CD4-positive, alpha-beta T cell treated with Interferon alpha-2 for 1 hour (primary cell): ENCODE measurements at regions not wholly inside any gene's neighbourhood (a gene's known extent, or its start where the extent isn't known, plus 50 kb on each side); places are given as distances from the start of the nearest gene placed in this dataset.
"Not testable (repeated sequence)": the region's sequence is repeated elsewhere in the genome, so short reads cannot be mapped to it uniquely, and the experiment has no call there.

Experiments
- DNase-seq, 2 donors: peaks; one replicate each; pipeline ENCODE4 v3.0.0-alpha.2; 2020 to 2022

- no peak for DNase-seq
These were observed 205.3 kb upstream of the WWC1 start for GRCh38 chr5:168086104-168086610.

DNA sequence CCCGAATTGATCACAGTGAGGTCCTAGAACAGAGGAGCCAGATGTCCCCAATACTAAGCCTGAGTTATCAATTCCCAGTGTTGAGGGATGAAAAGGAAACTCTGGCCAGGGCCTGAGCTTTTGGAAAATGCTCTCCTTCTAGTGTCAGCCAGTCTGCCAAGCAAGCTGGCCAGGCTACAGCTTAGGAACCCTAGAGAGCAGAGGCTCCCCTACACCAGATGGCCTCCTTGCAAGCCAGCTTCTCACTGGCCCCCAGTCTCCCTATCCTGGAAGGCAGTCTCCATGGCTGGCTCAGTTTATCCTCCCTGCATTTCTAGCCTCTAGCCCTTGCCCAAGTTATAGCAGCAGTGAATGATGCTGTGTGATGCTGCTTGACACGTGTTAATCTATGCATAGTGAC lies 204.7 kb upstream of the WWC1 start:
- no peak for DNase-seq

DNA sequence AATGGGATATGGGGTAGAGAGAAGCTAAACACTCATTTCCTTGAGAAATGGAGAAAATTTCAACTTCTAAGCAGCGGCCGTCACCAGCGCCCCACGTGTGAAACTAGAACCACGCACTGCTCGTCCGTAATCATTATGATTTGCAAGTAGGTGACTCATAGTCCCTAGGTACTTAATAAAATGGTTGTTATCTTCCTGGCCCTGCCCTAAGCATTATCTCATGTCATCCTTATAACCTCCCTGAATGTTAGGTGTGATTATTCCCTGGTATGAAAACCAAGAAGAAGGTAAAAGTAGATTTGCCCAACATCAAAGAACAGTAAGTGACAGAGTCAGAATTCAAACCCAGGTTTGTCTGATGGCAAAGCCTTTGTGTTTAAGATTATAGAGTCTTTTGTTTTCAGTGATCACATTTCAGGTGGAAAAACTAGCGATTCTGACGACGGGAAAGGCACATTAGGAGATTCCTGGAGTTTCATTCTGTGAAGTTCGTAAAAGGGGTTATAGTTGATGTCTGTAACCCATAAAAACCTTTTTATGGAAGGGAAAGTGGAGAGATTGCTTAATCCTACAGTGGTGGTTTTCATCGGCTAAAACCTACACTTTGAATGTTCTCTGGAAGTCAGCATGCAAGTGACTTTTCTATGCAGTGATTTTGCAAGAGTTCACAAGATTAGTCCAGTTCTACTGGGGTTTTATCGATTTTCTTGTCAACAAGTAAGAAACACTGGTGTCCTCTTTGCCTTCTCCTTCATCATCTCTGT lies 202.9 kb upstream of the WWC1 start:
- DNase-seq, result no peak

- no peak for DNase-seq
These were observed 202.1 kb upstream of the WWC1 start for GRCh38 chr5:168089201-168089887.

DNA sequence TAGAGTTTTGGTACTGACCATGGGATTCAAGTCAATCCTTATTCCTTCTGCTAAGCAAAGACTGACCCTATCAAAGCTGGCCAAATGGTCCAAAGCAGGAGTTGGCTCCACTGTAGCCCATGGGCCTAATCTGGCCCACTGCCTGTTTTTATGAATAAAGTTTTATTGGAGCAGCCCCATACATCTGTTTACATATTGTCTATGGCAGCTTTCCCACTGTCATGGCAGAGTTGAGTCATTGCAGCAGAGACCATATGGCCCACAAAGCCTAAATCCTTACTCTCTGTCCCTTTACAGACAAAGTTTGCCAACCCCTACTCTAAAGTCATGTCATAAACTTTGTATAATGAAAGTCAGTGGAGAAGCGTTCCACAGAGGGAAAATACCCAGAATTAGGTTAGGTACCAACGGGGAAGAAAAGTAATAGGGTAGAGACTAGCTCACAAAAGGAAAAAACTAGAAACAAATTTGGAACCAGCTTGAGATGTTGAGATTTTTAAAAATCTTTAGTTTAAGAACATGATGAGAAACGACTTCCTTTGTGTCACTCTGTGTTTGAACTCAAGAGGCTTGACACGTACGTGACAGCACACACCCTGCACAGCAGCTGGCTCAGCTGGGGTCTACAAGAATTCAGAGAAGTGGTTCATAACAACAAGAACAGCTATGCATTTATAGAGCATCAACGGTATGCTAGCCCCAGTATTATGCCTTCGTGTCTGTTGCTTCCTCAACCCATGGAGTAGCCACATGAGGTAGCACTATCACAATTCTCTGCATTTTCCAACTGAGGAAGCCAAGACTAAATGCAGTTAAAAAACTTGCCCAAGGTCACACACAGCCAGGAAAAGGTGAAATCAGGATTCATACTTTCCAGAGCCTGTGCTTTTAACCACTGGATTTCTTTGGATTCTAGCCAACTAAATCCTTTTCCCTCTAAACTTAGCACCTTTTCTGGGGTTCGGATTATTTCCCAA lies 198.9 kb upstream of the WWC1 start:
- DNase-seq, result no peak

GRCh38 chr5:168093200-168093910 lies 198.1 kb upstream of the WWC1 start:
- no peak for DNase-seq

GRCh38 chr5:168096525-168096924 lies 194.9 kb upstream of the WWC1 start:
- DNase-seq, result no peak

DNA sequence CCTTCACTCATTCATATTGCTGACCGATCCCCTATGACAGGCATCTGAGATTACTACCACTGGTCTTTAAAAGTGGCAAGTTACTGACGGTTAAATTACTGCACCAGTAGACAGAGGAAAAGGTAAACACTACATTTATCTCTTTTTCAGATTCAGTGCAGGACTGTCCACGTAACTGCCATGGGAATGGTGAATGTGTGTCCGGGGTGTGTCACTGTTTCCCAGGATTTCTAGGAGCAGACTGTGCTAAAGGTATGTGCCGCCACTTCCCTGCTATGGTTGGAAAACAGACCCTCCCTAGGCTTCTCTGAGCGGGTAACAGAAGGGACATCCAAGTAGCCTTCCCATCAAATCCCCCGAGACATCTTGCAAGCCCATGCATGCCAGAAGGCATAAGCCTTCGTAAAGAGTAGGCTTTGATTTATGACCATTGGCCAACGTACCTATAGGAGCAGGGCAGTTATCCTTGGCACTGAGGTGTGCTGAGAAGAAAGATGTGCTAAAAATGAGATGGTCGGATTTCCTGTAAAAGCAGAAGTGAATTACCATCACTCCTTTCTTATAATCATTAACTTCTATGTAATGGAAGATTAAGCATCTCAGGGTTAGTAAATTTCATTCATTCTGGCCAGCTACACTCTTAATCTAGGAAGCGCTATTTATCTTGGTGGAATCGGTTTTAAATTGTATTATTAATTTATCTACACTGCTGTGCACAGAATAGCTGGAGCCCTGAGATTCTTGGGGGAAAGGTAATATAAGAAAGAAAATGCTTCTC lies 193.4 kb upstream of the WWC1 start:
- DNase-seq, result no peak

GRCh38 chr5:168101352-168101751 lies 190.1 kb upstream of the WWC1 start:
- no peak for DNase-seq

- not testable (repeated sequence) for DNase-seq
These were observed 188.4 kb upstream of the WWC1 start for GRCh38 chr5:168103018-168103417.

DNA sequence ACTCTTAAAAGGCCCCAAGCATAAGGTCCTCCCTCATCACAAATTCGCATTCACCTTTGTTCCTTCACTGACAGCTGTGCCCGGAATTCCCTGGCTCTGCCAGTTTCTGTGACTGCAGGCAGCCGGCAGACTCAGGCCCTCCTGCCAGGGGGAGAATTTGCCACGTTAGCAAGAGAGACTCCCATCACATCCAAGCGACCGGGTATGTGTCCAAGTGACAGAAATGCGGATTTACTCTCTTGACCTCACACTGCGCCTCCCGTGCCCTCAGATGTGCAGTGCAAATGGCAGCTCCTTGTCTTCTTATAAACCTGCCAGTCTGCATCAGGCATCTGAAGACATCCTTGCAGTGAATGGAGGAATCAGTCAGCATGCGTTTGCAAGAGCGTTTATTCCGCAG lies 187.1 kb upstream of the WWC1 start:
- DNase-seq, result no peak

DNA sequence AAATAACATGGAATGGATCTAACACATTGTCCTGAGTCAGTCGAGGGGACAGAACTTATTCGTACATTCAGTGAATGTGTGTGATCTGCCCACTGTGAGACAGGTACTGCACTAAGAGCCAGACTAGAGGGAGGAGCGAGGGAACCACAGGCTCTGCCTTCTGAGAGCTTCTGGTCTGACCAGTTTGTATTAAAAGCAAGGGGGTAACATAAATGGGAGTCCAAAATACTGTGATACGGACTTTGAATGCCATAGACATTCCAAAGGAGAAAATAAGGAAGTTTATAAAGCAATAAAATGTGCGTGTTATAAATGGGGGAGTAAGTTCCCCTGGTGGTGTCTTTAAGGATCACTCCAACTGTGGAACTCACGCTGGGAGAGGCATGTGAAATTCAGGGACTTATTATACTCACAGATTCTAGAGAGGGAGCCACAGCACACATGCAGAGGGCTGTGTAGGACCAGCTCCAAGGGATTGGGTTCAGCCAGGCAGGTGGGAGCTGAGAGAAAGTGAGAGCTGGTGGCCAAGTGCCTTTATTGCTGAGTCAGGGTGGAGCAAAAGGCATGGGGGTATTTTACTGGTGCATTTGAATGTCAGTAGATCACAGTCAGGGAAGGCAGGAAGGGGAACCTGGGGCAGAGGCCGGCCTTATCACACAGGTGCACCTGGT lies 186.5 kb upstream of the WWC1 start:
- peak in 1 of 2 donors; percentile 1 for DNase-seq

DNA sequence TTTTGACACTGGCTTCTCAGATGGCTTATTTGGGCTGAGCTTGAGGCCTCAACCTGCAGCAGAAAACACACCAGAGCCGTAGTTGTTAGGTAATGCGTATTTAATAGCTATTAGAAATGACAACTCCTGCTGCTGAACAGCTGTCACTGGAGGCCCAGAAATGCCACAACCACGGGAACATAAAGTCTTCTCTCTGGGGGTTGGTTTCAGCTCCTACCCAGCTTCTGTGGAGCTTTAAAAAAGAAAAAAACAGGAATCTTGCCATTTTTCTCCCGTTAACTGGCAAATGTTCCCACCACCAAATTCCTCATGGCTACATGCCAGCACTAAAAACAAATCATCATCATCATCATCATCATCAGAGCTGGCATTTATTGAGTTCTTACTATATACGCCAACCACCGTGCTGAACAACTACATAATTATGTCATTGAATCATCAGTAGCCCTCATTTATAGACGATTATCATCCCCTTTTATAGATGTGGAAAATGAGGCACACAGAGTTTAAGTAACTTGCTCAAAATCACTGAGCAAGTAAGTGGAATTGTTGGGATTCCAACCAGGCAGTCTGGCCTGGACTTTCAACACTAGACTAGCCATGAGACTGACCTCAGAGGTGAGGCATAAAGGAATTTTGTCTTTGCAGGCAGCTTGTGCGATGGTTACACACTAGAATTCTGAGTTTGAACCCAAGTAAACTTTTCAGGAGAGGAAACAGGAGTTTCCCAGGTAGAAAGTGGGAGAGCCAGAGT lies 185.3 kb upstream of the WWC1 start:
- no peak for DNase-seq

GRCh38 chr5:168109441-168109840 lies 182.0 kb upstream of the WWC1 start:
- no peak for DNase-seq

- no peak for DNase-seq
These were observed 181.1 kb upstream of the WWC1 start for GRCh38 chr5:168110384-168110783.

GRCh38 chr5:168110870-168111832 lies 180.3 kb upstream of the WWC1 start:
- DNase-seq, result no peak

- peak; percentile 16 to 28 for DNase-seq
These were observed 176.9 kb upstream of the WWC1 start for GRCh38 chr5:168114444-168115017.

DNA sequence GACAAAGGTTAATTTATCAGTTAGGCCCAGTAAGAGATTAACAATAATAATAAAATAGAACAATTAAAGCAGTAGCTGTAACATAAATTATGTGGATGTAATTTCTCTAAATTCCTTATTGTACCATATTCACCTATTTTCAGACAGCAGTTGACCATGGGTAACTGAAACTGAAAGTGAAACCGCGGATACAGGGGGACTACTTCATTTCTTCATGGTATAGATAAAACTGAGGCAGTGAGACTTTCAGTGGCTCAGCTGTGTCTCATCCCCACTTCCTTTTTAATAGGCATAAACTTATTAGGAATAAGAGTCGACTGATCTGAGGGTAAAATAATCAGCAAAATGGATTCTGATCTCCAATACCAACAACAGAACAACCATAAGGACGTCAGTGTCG lies 174.0 kb upstream of the WWC1 start:
- DNase-seq, result no peak
